Left forelimb (tissue), 1 donor: ENCODE measurements at regions not wholly inside any gene's neighbourhood (a gene's known extent, or its start where the extent isn't known, plus 50 kb on each side); places are given as distances from the start of the nearest gene placed in this dataset.

Source experiments
- DNase-seq: peaks from one replicate; pipeline ENCODE4 v3.0.0-alpha.2; 2018; ENCODE audit warnings: low spot score

DNA sequence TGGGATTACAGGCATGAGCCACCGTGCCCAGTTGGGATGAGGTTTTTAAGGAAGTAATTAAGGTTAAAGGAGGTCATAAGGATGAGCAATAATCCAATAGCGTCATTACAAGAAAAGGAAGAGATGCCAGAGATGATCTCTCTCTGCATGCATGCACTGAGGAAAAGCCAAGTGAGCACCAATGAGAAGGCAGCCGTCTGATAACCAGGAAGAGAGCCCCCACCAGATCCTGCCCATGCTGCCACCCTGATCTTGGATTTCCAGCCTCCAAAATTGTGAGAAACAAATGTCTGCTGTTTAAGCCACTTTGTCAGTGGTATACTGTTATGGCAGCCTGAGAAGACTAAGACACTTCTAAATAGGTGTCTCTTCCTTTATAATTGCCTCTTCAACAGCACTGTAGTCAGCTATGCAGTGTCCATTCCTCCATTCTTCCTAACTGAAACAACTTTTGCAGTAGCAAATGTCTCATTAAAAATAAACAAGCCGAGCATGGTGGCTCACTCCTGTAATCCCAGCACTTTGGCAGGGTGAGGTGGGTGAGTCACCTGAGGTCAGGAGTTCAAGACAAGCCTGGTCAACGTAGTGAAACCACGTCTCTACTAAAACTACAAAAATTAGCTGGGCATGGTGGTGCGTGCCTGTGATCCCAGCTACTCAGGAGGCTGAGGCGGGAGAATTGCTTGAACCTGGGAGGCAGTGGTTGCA, 216.2 kb upstream of the RUNX1 start:
- DNase-seq, result no peak

DNA sequence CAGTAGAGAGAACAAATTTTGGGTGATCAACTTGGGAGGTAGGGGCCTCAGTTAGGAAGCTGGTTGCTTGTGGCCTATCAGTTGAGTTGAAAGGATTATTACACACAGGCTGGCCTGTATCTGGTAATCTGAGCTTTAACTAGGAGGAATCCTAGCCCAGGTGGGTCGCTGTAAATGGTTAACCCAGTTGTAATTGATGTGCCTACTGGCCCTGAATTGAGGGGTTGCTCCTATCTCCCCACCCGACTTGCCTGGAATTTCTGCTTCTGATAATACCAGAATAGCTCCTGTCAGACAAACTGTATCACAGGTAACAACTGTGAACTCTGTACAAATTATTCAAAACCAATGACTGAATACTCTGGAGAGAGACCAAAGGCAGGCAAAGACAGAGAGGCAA, 210.4 kb upstream of the RUNX1 start:
- no peak for DNase-seq

DNA sequence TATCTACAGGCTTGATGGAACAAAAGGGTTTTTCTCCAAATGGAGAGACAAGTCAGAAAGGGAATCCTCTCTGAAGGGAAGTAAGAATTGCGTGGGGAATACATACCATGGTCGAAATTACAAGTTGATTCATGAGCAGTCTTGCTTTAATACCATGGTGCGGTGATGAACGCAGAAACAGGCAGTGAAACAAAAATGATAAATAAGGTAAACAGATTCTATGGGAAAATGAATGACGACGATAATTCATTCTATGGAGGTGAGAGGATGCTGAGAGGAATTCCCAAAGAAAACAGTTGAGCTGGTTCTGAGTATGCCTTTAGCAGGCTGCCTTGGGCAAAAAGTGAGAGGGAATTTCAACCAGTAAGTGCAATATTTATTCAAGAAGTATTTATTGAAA, 209.4 kb upstream of the RUNX1 start:
- DNase-seq, result no peak

DNA sequence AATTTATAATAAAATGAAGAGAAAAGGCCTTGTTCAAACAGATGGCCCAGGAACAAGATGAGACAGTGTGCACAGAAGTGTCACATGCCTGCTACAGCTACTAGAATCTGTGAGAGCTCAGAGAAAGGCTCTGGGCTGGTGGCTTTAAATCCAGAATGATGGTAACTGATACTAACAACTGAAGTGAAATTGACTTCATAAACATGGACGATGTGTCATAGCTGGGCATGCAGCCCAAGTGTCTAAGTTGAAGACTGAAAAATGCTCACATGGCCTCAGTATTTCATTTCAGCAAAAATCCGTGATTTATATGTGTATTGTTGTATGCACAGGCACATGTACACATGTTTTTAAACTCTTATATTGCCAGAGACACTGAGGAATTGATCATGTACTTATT, 208.3 kb upstream of the RUNX1 start:
- no peak for DNase-seq

DNA sequence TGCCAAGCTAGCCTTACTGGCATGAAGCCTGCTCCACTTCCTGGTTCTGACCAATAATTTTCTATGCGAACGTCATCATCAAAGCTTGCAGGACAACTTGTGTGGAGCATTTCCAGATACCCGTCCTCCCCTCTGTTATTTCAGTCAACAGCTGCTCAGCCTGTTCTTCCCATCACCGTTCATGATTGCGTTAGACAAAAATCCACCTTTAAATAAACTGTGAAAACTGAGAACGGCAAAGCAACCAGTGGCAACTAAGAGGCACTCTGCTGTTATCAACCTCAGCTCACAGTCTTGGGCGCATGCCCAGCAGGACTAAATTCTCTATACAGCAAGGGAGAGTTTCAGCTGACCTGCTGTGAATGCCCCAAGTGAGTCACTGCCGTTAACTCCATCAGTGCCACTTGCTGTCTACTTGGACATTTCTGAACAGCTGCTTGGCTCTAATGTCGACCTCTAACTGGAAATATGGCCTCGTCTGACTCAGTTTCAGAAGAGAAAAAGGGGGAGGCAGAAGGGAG, 207.4 kb upstream of the RUNX1 start:
- peak; percentile 83 for DNase-seq

DNA sequence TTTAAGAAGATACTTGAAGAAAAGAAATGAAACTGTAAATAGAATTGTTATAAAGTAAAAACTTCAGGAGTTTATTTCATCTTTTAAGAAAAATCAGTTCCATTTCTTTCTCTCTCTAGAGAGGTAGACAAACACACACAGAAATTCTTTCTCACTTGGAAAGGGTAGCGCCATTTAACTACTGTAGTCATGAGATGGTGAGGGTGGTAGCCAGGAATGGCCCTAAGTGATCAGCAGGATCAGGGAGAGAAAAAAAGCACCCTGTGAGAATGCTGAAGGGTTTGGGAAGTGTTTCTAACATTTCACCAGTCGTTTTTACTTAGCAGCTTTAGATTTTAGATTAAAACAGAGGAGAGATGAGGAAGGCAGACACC, 205.7 kb upstream of the RUNX1 start:
- no peak for DNase-seq

DNA sequence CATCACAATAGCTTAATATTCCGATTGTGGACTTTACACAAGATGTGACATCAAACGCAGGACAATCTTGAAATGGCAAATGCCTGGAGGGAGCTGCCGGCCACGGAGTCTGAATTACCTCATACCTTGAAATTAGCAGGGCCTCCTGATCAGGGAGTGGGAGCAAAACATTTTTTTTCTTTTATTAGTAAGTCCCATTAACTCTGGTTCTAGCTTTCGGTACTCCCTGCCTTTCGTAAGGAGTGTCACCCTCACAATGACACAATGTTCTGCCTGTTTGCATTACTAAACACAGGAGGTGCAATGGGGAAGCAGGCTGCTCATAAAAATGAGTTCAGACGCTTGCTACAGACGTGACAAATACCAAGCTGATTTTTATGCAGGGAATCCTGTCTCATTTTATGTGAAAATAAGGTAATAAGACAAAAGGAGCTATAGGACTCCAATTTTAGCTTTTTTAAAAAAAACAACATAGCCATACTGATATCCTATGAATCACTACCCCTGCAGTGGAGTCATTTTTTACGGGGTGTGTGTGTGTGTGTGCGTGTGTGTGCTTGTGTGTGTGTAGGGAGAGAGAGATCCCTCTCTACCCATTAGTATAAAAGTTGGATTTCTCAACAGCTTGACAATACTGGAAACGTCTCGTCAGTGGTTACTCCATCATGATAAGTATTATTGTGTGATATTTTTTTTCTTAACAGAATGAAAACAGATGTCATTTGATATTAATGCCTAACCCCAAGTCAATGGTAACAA, 205.1 kb upstream of the RUNX1 start:
- no peak for DNase-seq

- DNase-seq, result no peak
These were observed 203.7 kb upstream of the RUNX1 start for GRCh38 chr21:35252831-35253230.

- DNase-seq, result no peak
These were observed 200.5 kb upstream of the RUNX1 start for GRCh38 chr21:35249636-35250035.

GRCh38 chr21:35245879-35246278, 196.8 kb upstream of the RUNX1 start:
- no peak for DNase-seq

- no peak for DNase-seq
These were observed 195.4 kb upstream of the RUNX1 start for GRCh38 chr21:35244514-35244913.

- DNase-seq, result no peak
These were observed 194.1 kb upstream of the RUNX1 start for GRCh38 chr21:35243171-35243570.

- no peak for DNase-seq
These were observed 190.7 kb upstream of the RUNX1 start for GRCh38 chr21:35239811-35240219.

DNA sequence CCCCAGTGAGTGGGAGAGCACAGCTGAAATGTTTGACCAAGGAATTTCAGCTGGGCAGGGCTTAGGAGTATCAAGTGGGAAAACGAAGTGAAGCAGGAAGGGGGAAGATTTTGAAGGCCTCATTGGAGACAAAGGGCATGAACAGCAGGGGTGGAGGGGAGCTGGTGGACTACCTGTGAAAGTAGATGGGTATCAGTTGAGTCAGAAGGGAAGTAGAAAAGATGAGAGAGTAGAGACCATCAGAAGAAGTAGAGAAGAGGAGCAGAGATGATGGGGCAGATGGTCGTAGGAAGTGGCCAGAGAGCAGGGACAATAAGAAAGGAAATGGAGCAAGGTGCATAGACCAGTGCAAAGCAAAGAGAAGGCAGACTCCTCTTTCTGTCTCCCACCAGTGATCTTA, 189.0 kb upstream of the RUNX1 start:
- DNase-seq, result no peak

GRCh38 chr21:35237287-35237686, 188.2 kb upstream of the RUNX1 start:
- no peak for DNase-seq

GRCh38 chr21:35236090-35236489, 187.0 kb upstream of the RUNX1 start:
- DNase-seq, result no peak

DNA sequence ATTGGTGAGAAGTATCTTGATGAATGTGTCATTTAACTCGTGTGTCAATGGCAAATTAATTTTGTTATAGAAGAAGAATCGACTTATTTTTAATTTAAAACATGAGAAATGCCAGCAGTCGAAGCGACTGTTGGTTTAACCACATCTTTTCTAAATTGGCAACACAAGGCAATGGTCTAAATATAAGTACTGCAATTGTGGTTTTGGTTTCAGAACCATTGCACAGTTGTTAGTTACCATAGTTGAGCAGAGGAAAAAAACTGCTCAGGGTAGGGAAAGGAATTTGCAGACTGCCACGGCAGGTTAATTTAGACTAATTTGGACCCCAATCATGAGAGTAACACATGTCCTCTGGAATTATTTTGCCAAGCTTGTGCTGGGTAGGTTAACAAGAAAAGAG, 185.6 kb upstream of the RUNX1 start:
- no peak for DNase-seq

DNA sequence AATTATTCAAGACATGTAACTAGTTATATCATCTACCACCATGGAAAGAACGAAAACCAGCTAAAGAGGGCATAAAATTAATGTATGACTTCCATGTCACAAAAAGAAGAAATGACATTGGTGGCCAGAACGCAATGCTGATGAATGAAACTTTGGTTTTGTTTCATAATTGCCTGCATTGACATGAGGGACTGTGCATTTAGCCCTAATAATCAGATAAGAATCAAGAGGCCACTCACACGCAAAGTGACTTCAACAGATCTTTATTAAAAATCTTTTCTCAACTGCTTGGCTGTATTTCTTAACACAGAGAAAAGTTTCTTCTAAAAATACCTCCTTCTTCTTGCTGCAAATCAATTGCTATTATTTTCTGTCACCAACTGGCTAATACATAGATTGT, 184.7 kb upstream of the RUNX1 start:
- DNase-seq, result no peak

DNA sequence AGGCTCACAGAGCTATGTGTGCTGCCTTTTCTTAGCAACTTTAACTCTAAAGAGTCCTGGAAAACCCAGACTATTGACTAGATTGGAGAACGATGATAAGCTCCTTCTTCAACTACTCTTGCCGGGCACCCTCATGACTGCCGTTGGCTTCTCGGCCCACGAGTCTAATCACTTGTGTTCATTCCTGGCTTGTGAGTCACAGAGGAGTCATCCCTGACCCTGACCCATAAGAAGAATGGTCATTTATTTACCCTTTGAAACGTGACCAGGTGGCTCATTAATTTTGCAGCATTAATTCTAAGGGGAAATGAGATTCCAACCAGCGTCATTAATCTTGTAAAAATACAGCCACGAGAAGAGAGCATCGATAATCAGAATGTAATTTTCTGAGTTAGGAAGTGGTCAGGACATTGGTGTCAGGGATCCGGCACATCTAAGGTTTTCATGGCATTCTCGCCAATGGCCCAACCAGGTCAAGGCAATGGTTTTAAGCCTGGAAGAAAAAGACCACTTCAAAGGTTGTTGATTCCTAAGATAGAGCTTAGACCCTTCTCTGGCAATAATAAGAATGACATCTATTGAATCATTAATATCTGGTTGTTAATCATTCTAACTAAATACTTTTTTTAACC, 183.6 kb upstream of the RUNX1 start:
- no peak for DNase-seq

- no peak for DNase-seq
These were observed 182.0 kb upstream of the RUNX1 start for GRCh38 chr21:35231090-35231489.

DNA sequence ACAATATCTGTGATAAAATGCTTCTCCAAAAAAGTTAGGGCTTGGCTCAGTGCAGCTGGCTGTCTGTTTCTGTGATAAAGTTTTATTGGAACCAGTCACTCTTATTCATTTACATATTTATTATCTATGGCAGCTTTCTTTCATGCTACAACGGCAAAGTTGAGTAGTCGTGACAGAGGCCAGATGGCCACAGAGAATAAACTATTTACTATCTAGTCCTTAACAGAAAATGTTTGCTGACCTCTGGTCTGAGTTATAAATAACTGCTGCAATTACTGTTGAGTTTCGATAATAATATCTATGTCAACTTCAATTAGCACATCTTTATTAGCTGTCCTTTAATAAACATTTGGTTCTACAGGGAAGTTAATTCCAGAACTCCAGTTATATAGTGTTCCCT, 180.2 kb upstream of the RUNX1 start:
- no peak for DNase-seq

DNA sequence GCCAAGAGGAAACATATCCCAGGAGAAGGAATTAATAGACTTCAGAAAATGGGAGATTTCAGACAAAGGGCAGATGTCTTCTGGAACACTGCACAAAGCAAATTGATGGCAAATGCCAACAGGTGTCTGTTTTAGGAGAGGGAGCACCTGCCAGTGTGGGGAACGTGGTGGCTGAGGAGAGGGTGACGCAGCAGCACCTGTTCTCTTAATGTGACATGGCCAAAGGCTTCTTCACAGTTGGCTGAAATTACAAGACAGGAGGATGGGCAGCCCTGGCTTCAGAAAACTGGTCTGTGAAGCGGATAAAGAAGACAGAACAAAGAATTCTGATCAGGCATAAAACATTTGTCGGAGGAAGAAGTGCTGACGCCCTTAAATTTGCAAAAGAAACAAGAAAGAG, 178.7 kb upstream of the RUNX1 start:
- DNase-seq, result no peak
